B cell (primary cell): ENCODE measurements at regions not wholly inside any gene's neighbourhood (a gene's known extent, or its start where the extent isn't known, plus 50 kb on each side); places are given as distances from the start of the nearest gene placed in this dataset.

ENCODE experiments used
- EZH2 ChIP-seq: IDR thresholded peaks from 2 replicates; pipeline ENCODE4 v1.6.1; 2012; ENCODE audit warnings: borderline replicate concordance, low read depth, mild to moderate bottlenecking, moderate library complexity, low read length; ENCODE audit not compliant: insufficient read depth, poor library complexity, severe bottlenecking
- TF ChIP-seq, protein P1 (sequence below): fragments of 200-600 bp; IDR thresholded peaks from one replicate; pipeline ENCODE4 v1.8.0; 2022; ENCODE audit warnings: antibody characterized with exemption, mild to moderate bottlenecking

- TF ChIP-seq, protein P1, sequence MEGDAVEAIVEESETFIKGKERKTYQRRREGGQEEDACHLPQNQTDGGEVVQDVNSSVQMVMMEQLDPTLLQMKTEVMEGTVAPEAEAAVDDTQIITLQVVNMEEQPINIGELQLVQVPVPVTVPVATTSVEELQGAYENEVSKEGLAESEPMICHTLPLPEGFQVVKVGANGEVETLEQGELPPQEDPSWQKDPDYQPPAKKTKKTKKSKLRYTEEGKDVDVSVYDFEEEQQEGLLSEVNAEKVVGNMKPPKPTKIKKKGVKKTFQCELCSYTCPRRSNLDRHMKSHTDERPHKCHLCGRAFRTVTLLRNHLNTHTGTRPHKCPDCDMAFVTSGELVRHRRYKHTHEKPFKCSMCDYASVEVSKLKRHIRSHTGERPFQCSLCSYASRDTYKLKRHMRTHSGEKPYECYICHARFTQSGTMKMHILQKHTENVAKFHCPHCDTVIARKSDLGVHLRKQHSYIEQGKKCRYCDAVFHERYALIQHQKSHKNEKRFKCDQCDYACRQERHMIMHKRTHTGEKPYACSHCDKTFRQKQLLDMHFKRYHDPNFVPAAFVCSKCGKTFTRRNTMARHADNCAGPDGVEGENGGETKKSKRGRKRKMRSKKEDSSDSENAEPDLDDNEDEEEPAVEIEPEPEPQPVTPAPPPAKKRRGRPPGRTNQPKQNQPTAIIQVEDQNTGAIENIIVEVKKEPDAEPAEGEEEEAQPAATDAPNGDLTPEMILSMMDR: no peak
- no peak for TF ChIP-seq EZH2
These were observed 226.7 kb upstream of the MCTP2 start for GRCh38 chr15:94004697-94005096.
